GM12878 (cell line): ENCODE measurements at regions not wholly inside any gene's neighbourhood (a gene's known extent, or its start where the extent isn't known, plus 50 kb on each side); places are given as distances from the start of the nearest gene placed in this dataset.

Source experiments
- ATAC-seq: fragments of 200-7000 bp; cut with Tn5 transposase; 3 replicates; pipeline ENCODE4 v1.9.1; 2020; ENCODE audit warnings: mild to moderate bottlenecking, moderate library complexity
- BruUV-seq: library from RNA; stranded (reverse); fragments of 400-500 nt; replicated peaks from 2 replicates; lab custom pipeline; 2021; lab: Mats Ljungman, UMichigan
- CTCF ChIA-PET: fragments of 300-600 bp; sonication (Branson Sonifier 250); formaldehyde crosslinking; extraction: SDS; loops from one replicate; lab custom pipeline; 2021; ENCODE audit warnings: inconsistent platforms; lab: Yijun Ruan, JAX
- POLR2A ChIA-PET: fragments of 350-600 bp; formaldehyde crosslinking; extraction: SDS; loops from one replicate; lab custom pipeline; 2021; ENCODE audit warnings: inconsistent platforms; lab: Charles Lee
- RAD21 ChIA-PET: fragments of 300-600 bp; sonication (Branson Sonifier 250); formaldehyde crosslinking; loops from one replicate; lab custom pipeline; 2023; ENCODE audit warnings: antibody characterized with exemption; ENCODE audit not compliant: unreplicated experiment; lab: Charles Lee
- SMC1A ChIA-PET: fragments of 300-600 bp; sonication (Branson Sonifier 250); formaldehyde crosslinking; loops from one replicate; lab custom pipeline; 2023; ENCODE audit not compliant: unreplicated experiment, uncharacterized antibody; lab: Charles Lee
- DNase-seq: peaks from one replicate; pipeline ENCODE4 v3.0.0-alpha.2; 2011; ENCODE audit warnings: low read depth, low spot score
- FAIRE-seq: peaks from 3 replicates; lab custom pipeline; 2011; peaks lifted over from hg19 to GRCh38; lab: Jason Lieb, UNC
- H2AFZ ChIP-seq: 2 replicates; pipeline ENCODE4 v1.6.0; 2011; ENCODE audit warnings: low read depth, low read length, control low read depth; ENCODE audit not compliant: control insufficient read depth
- H3K27ac ChIP-seq: 2 replicates; pipeline ENCODE4 v1.5.1; 2011; ENCODE audit warnings: control low read depth; ENCODE audit not compliant: control insufficient read depth, insufficient read depth
- H3K27me3 ChIP-seq, 2 experiments: replicated peaks in 1 of 2; 2 replicates each; pipeline versions ENCODE4 v1.6.0 to v1.6.1; 2011; ENCODE audit warnings: low read length in 1 of 2; ENCODE audit not compliant: control insufficient read depth in 2 of 2, insufficient read depth in 2 of 2
- H3K36me3 ChIP-seq, 2 experiments: 2 replicates each; pipeline ENCODE4 v1.5.1; 2011; ENCODE audit warnings: low read length in 1 of 2; ENCODE audit not compliant: control insufficient read depth in 2 of 2, insufficient read depth in 2 of 2
- H3K4me1 ChIP-seq: 2 replicates; pipeline ENCODE4 v1.6.1; 2011; ENCODE audit warnings: mild to moderate bottlenecking, low read length, moderate library complexity, mixed read lengths; ENCODE audit not compliant: control insufficient read depth, insufficient read depth
- H3K4me2 ChIP-seq: 2 replicates; pipeline ENCODE4 v1.6.0; 2011; ENCODE audit warnings: control low read depth; ENCODE audit not compliant: control insufficient read depth, insufficient read depth
- H3K4me3 ChIP-seq: fragments of 200-600 bp; sonication (generic); 2 replicates; pipeline ENCODE4 v1.5.1; 2016
- H3K79me2 ChIP-seq: 2 replicates; pipeline ENCODE4 v1.6.0; 2011; ENCODE audit warnings: low read length; ENCODE audit not compliant: control insufficient read depth, insufficient read depth
- H3K9ac ChIP-seq: 2 replicates; pipeline ENCODE4 v1.8.0; 2011; ENCODE audit warnings: low read length, control low read depth, mixed read lengths; ENCODE audit not compliant: control insufficient read depth, insufficient read depth
- H3K9me3 ChIP-seq: replicated peaks from 3 replicates; pipeline ENCODE4 v1.5.1; 2011; ENCODE audit warnings: mild to moderate bottlenecking, low read length; ENCODE audit not compliant: control insufficient read depth, insufficient read depth
- H4K20me1 ChIP-seq: 2 replicates; pipeline ENCODE4 v1.6.0; 2011; ENCODE audit not compliant: control insufficient read depth, insufficient read depth
- CBFB ChIP-seq: IDR thresholded peaks from 2 replicates; pipeline ENCODE4 v1.6.1; 2016; ENCODE audit warnings: antibody characterized with exemption, low read depth
- ESRRA ChIP-seq: IDR thresholded peaks from 2 replicates; pipeline ENCODE4 v1.6.1; 2012; ENCODE audit warnings: mild to moderate bottlenecking, low read length, improper control_type of control experiment
- GATAD2B ChIP-seq: fragments of 450-650 bp; conservative IDR thresholded peaks from 2 replicates; pipeline ENCODE4 v1.6.1; 2017; ENCODE audit warnings: low read depth, mild to moderate bottlenecking, moderate library complexity
- MTA3 ChIP-seq: IDR thresholded peaks from 2 replicates; pipeline ENCODE4 v1.6.1; 2012; ENCODE audit warnings: low read length, inconsistent platforms, borderline replicate concordance
- NRF1 ChIP-seq: conservative IDR thresholded peaks from 2 replicates; pipeline ENCODE4 v1.6.1; 2011; ENCODE audit warnings: mild to moderate bottlenecking, low read depth, low read length, improper control_type of control experiment
- POLR2AphosphoS2 ChIP-seq: IDR thresholded peaks from 2 replicates; pipeline ENCODE4 v1.6.1; 2011; ENCODE audit warnings: low read depth, mild to moderate bottlenecking, low read length, improper control_type of control experiment, moderate library complexity
- RBBP5 ChIP-seq: fragments of 200-600 bp; sonication (generic); conservative IDR thresholded peaks from 2 replicates; pipeline ENCODE4 v1.6.1; 2016
- RELB ChIP-seq: fragments of 450-650 bp; IDR thresholded peaks from 2 replicates; pipeline ENCODE4 v1.6.1; 2017; ENCODE audit warnings: low read depth, mild to moderate bottlenecking, moderate library complexity
- SREBF2 ChIP-seq: IDR thresholded peaks from 2 replicates; pipeline ENCODE4 v1.6.1; 2012; ENCODE audit warnings: mild to moderate bottlenecking, low read length
- ZBTB33 ChIP-seq: fragments of 450-650 bp; IDR thresholded peaks from 2 replicates; pipeline ENCODE4 v1.6.1; 2017; ENCODE audit warnings: mild to moderate bottlenecking
- WGBS: methylation state at CpG from one replicate; pipeline ENCODE4 v1.1.6; 2016; ENCODE audit warnings: low lambda C conversion rate; ENCODE audit not compliant: insufficient replicate concordance, insufficient coverage; ENCODE audit errors: missing lambda C conversion rate; 5-methylcytosine and 5-hydroxymethylcytosine counted together
- in situ Hi-C: fragments of 300-500 bp; cut with MboI; formaldehyde crosslinking; loops from 9 replicates; pipeline ENCODE4 v1.14.3; 2018; ENCODE audit warnings: mixed read lengths
- intact Hi-C: fragments of 100-400 bp; cut with micrococcal nuclease; formaldehyde crosslinking; loops from one replicate; pipeline ENCODE4 v1.14.2; 2022; ENCODE audit not compliant: unreplicated experiment

GRCh38 chr7:33757050-33757449 is 148.3 kb upstream of the BMPER start:
- FAIRE-seq: no peak

More at GRCh38 chr7:33757050-33757449, 148.3 kb upstream of the BMPER start:
- DNase-seq: no peak
- H4K20me1 ChIP-seq: no peaks in the 10 kb centered on the region
- intact Hi-C loops: loop anchor here (1.0 to 5.0 kb wide), 3 partner anchors 138 to 515 kb away; no protein-coding TSS in a partner anchor
- no peaks in the 10 kb centered on the region for H3K79me2 ChIP-seq
- no peak for TF ChIP-seq ZBTB33
- TF ChIP-seq RBBP5: no peak
- no peak for TF ChIP-seq ESRRA
- TF ChIP-seq RELB: no peak
- TF ChIP-seq GATAD2B: no peak
- TF ChIP-seq MTA3: no peak
- no peak for TF ChIP-seq CBFB
- TF ChIP-seq POLR2AphosphoS2: no peak
- no peak for TF ChIP-seq SREBF2
- TF ChIP-seq NRF1: no peak
- no peak for ATAC-seq
- SMC1A ChIA-PET: interaction anchor here (1.4 kb wide), 1 partner anchor 11 kb away, joined by 3 read pairs; no protein-coding TSS in a partner anchor
- WGBS: 48% methylated on average over 7 of the region's 7 CpGs
- no peak overlapping the region for H3K4me2 ChIP-seq
- CTCF ChIA-PET: interaction anchor here (1.0 to 5.4 kb wide), 3 partner anchors 12 to 176 kb away, joined by 5 to 33 read pairs (median 8); no protein-coding TSS in a partner anchor
- H3K27me3 ChIP-seq: peaks cover 0 to 1% of the 10 kb centered on the region in 2 experiments; a peak in 1 of 4 replicates
- in situ Hi-C loops: no loop called here
- no peak overlapping the region for H3K9ac ChIP-seq
- H3K9me3 ChIP-seq: no peaks in the 10 kb centered on the region
- H3K36me3 ChIP-seq: no peaks in the 10 kb centered on the region
- RAD21 ChIA-PET: no interaction called here
- BruUV-seq: no TSS peak
- no peak overlapping the region for H3K27ac ChIP-seq
- H3K4me1 ChIP-seq: no peaks in the 10 kb centered on the region; the same call in 1 of the 2 replicates
- H3K4me3 ChIP-seq: no peak overlapping the region
- no peak overlapping the region for H2AFZ ChIP-seq
- POLR2A ChIA-PET: no interaction called here
